GM10248 (cell line): ENCODE measurements at regions not wholly inside any gene's neighbourhood (a gene's known extent, or its start where the extent isn't known, plus 50 kb on each side); places are given as distances from the start of the nearest gene placed in this dataset.

Experiments used
- CTCF ChIA-PET: fragments of 300-600 bp; sonication (Branson Sonifier 250); formaldehyde crosslinking; extraction: SDS; loops from one replicate; lab custom pipeline; 2021; ENCODE audit warnings: antibody characterized with exemption; lab: Yijun Ruan, JAX
- POLR2A ChIA-PET: fragments of 350-650 bp; sonication (Branson Sonifier 250); formaldehyde crosslinking; extraction: SDS; loops from one replicate; lab custom pipeline; 2020; ENCODE audit warnings: antibody characterized with exemption; lab: Yijun Ruan, JAX
- DNase-seq: peaks from one replicate; pipeline ENCODE4 v3.0.0; 2012; ENCODE audit errors: extremely low spot score
- TF ChIP-seq, protein P1 (sequence below): IDR thresholded peaks from 2 replicates; pipeline ENCODE4 v1.5.1; 2012; ENCODE audit warnings: mild to moderate bottlenecking, low read depth; ENCODE audit errors: extremely low read depth, missing control alignments, control extremely low read depth

DNA sequence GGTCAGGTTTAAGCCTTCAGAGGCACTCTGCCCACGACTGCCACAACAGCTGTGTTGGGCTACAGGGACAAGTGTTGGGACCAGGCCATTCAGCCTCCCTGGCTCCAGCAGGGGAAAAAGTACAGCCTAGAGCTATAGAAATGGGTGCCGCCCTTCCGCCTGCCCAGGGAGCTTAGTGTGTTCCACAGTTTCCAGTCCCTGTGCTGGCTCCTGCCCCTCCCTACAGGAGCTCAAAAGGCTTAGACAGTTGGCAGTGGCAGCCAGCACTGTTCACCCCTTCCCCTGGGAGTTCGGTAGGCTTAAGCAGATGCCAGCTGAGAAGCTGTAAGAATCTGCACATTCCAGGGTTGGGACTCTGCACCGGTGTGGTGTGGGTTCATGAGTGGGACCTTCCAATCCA is 408.2 kb upstream of the INTU start:
- POLR2A ChIA-PET: no interaction called here
- CTCF ChIA-PET: interaction anchor here (1.8 kb wide), 1 partner anchor 11 kb away, joined by 4 read pairs; no protein-coding TSS in a partner anchor
- no peak for DNase-seq
- TF ChIP-seq, protein P1, sequence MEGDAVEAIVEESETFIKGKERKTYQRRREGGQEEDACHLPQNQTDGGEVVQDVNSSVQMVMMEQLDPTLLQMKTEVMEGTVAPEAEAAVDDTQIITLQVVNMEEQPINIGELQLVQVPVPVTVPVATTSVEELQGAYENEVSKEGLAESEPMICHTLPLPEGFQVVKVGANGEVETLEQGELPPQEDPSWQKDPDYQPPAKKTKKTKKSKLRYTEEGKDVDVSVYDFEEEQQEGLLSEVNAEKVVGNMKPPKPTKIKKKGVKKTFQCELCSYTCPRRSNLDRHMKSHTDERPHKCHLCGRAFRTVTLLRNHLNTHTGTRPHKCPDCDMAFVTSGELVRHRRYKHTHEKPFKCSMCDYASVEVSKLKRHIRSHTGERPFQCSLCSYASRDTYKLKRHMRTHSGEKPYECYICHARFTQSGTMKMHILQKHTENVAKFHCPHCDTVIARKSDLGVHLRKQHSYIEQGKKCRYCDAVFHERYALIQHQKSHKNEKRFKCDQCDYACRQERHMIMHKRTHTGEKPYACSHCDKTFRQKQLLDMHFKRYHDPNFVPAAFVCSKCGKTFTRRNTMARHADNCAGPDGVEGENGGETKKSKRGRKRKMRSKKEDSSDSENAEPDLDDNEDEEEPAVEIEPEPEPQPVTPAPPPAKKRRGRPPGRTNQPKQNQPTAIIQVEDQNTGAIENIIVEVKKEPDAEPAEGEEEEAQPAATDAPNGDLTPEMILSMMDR: no peak

DNA sequence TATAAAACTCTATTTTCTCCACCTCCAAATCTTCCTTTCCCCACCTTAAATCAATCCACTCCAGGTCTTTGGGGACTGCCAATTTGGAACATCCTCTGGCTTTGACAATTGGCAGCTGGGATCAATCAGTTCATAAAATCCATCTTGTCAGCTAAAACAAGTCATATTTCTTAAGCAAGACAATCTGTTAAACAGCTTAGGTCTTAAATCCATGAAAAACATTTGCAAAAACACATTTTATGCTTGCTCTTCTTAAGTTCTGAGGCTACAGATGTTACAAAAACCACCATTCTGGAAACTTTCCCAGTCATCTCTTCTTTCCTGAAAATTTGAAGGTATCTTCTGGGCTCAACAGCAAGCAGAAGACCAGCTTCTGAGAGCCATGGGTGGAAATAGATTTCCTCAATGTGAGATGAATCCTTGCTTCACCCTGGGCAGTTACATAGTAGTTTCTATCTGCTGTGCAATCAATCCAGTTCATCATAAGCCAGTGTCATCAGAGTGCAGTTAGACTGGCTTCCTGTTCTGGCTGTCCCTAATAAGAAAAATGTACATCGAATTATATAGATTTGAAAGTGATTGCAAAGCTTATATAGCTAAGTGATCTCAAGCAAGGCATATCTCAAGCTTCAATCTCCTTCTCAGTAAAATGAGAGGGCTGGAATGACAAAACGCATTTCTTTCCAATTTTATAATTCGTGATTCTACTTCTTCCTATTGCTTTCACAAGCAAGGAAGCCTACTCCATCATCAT is 402.7 kb upstream of the INTU start:
- POLR2A ChIA-PET: no interaction called here
- CTCF ChIA-PET: interaction anchor here (1.4 to 1.5 kb wide), 2 partner anchors 10 to 12 kb away, joined by 4 to 6 read pairs; no protein-coding TSS in a partner anchor
- DNase-seq: no peak
- TF ChIP-seq, protein P1: no peak

DNA sequence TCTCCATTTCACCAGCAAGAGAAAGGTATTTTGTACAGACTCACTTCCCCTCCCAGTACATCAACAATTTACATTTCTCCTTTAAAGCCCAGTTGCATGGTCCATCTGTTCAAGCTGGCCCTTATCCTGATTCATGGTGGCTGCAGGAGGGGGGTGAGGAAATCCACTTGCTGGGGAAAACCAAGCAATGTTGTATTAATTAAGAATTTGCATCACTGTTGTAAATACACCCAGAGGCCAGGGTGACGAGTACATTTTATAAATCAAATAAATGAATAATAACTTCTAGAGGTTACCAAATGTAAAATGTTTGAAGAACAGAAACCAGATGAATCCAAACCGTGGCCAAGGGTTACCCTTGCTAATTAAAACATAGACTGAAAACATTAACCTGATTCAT is 395.9 kb upstream of the INTU start:
- ChIA-PET POLR2A (no interaction called here), CTCF (interaction anchor here (1.7 kb wide), 1 partner anchor 42 kb away, joined by 4 read pairs; no protein-coding TSS in a partner anchor)
- no peak for DNase-seq
- TF ChIP-seq, protein P1: no peak

DNA sequence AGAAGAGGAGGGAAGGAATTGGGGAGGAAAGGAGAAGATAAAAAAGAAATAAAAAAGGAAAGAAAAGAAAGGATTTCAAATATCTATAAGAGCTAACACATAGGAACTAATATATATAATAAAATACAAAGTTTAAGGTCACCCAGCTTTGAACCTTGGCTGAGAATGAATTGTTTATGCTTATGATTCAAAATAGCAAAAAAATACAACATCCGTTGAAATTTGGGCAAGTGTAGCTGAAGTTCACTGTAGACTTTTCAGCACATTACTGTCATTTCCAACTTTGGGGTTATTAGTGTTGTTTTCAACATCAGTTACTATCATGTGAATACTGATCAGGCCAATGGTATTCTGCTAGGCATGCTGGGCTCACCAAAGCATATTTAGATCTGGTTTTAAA is 395.2 kb upstream of the INTU start:
- no peak for DNase-seq
- ChIA-PET POLR2A (no interaction called here), CTCF (no interaction called here)
- TF ChIP-seq, protein P1: no peak

DNA sequence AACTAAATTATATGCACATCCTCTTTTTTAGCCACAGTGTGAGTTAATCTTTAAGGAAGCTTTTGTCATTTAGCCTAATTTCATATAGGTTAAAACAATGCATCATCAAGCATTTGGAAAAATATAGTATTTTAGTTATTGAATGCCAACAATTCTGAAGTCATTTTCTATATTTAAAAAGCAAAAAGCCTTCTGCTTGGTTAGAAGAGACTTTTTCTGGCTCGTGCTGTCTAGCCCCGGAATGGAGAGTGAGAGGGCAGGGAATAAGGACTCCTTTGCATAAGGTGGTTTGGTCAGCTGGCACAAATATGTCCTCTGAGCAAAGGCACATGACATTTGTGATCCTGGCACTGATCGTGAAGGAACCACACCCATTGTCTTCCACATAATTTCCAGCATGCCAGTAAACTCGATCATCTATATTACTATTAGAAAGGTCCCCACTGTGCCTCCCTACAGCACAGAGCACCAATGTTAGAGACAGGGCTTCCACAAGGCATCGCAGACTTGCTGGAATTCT is 393.7 kb upstream of the INTU start:
- DNase-seq: no peak
- TF ChIP-seq, protein P1: no peak
- ChIA-PET POLR2A (no interaction called here), CTCF (no interaction called here)

DNA sequence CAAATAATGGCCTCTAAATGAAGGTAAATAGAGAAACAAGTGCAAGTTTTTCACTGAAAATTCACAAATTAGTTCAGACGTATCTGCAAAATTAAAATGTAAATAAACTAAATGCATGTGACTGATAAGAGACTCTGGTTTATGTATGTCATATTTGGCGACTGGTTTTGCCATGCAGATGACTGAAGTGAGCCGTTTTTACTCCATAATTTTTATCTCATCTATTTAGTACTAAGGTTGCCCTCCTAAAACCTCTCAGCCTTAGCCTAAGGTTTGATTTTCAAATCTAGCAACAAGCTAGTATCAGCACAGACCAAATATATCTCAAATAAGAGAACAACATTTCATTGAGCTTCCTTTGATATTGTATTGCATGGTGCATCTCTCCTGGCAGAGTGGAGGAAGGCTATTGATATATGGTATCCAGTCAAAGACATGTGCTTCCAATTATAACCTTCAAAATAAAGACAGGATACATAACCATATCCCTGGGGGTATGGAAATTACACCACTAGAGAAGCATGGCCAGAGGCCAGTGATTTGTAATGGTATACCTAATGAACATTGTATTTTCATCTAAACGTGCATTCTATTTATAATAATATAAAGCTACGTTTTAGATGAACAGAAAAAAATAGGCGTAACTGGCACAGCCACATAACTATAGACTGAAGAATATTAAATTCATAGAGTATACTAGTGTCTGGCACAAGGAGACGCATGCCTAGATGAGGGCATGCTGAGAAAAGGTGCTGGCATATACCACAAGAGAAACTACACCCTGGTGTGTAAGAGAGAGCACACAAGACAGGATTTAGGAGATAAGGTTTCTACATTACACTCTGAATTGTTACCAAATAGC is 392.6 kb upstream of the INTU start:
- ChIA-PET CTCF (interaction anchor here (1.3 to 2.1 kb wide), 2 partner anchors 8 to 10 kb away, joined by 5 to 6 read pairs; no protein-coding TSS in a partner anchor), POLR2A (no interaction called here)
- TF ChIP-seq, protein P1: no peak
- DNase-seq: no peak
